CD1c-positive myeloid dendritic cell (primary cell): ENCODE measurements at regions not wholly inside any gene's neighbourhood (a gene's known extent, or its start where the extent isn't known, plus 50 kb on each side); places are given as distances from the start of the nearest gene placed in this dataset.
"Not testable (repeated sequence)": the region's sequence is repeated elsewhere in the genome, so short reads cannot be mapped to it uniquely, and the experiment has no call there.

Experiments used
- DNase-seq: peaks from one replicate; pipeline ENCODE4 v3.0.0-alpha.2; 2016; ENCODE audit errors: extremely low spot score

GRCh38 chr17:30731210-30732132, 93.0 kb downstream of the CRLF3 start:
- DNase-seq = peak; percentile 82

GRCh38 chr17:30730837-30731209, 93.7 kb downstream of the CRLF3 start:
- not testable (repeated sequence) for DNase-seq

- not testable (repeated sequence) for DNase-seq
These were observed 94.2 kb downstream of the CRLF3 start for GRCh38 chr17:30730171-30730836.

- DNase-seq = not testable (repeated sequence)
These were observed 94.9 kb downstream of the CRLF3 start for GRCh38 chr17:30729471-30730170.

GRCh38 chr17:30727517-30727916, 97.0 kb downstream of the CRLF3 start:
- not testable (repeated sequence) for DNase-seq

- DNase-seq = not testable (repeated sequence)
These were observed 97.8 kb downstream of the CRLF3 start for GRCh38 chr17:30726734-30727133.

- not testable (repeated sequence) for DNase-seq
These were observed 98.2 kb downstream of the CRLF3 start for GRCh38 chr17:30726310-30726709.

- peak; percentile 41 for DNase-seq
These were observed 100.3 kb downstream of the CRLF3 start for GRCh38 chr17:30724034-30724650.

- DNase-seq = not testable (repeated sequence)
These were observed 102.2 kb downstream of the CRLF3 start for GRCh38 chr17:30722114-30722780.

GRCh38 chr17:30720971-30721370, 103.5 kb downstream of the CRLF3 start:
- DNase-seq = not testable (repeated sequence)

- no peak for DNase-seq
These were observed 104.5 kb downstream of the CRLF3 start for GRCh38 chr17:30720013-30720471.

- peak; percentile 85 for DNase-seq
These were observed 105.1 kb downstream of the CRLF3 start for GRCh38 chr17:30719131-30719973.

GRCh38 chr17:30718691-30719090, 105.8 kb downstream of the CRLF3 start:
- DNase-seq = not testable (repeated sequence)

GRCh38 chr17:30718099-30718447, 106.4 kb downstream of the CRLF3 start:
- not testable (repeated sequence) for DNase-seq

GRCh38 chr17:30717291-30718098, 107.0 kb downstream of the CRLF3 start:
- DNase-seq = no peak

- DNase-seq = peak; percentile 42
These were observed 107.8 kb downstream of the CRLF3 start for GRCh38 chr17:30716461-30717290.

- peak; percentile 62 for DNase-seq
These were observed 109.5 kb downstream of the CRLF3 start for GRCh38 chr17:30714825-30715622.

- DNase-seq = not testable (repeated sequence)
These were observed 110.7 kb downstream of the CRLF3 start for GRCh38 chr17:30713805-30714204.
